Limb (tissue), 2 donors: ENCODE measurements at regions not wholly inside any gene's neighbourhood (a gene's known extent, or its start where the extent isn't known, plus 50 kb on each side); places are given as distances from the start of the nearest gene placed in this dataset.

Source experiments
- DNase-seq, 2 donors: peaks; one replicate each; pipeline ENCODE4 v3.0.0-alpha.2; 2016; ENCODE audit errors: extremely low spot score in 2 of 2

GRCh38 chr3:24915639-24916038 is 421.0 kb upstream of the THRB start:
- no peak for DNase-seq

- DNase-seq = no peak
Observed at GRCh38 chr3:24917908-24918307, 423.3 kb upstream of the THRB start.

- no peak for DNase-seq
Observed at GRCh38 chr3:24923570-24923969, 428.9 kb upstream of the THRB start.

- DNase-seq = no peak
Observed at GRCh38 chr3:24929521-24929920, 434.9 kb upstream of the THRB start.

GRCh38 chr3:24933401-24933800 is 438.8 kb upstream of the THRB start:
- no peak for DNase-seq

- DNase-seq = no peak
Observed at GRCh38 chr3:24936574-24936973, 441.9 kb upstream of the THRB start.

- DNase-seq = peak in 1 of 2 donors; percentile 9
Observed at GRCh38 chr3:24937228-24937627, 442.6 kb upstream of the THRB start.

- DNase-seq = no peak
Observed at GRCh38 chr3:24937780-24938179, 443.1 kb upstream of the THRB start.

- no peak for DNase-seq
Observed at GRCh38 chr3:24943961-24944360, 449.3 kb upstream of the THRB start.

- no peak for DNase-seq
Observed at GRCh38 chr3:24944805-24945520, 450.3 kb upstream of the THRB start.

GRCh38 chr3:24945563-24945962 is 450.9 kb upstream of the THRB start:
- peak in 1 of 2 donors; percentile 8 for DNase-seq

GRCh38 chr3:24947103-24947502 is 452.5 kb upstream of the THRB start:
- DNase-seq = no peak

- no peak for DNase-seq
Observed at GRCh38 chr3:24951180-24951579, 456.5 kb upstream of the THRB start.

GRCh38 chr3:24952388-24952787 is 457.7 kb upstream of the THRB start:
- no peak for DNase-seq

GRCh38 chr3:24953060-24953771 is 458.6 kb upstream of the THRB start:
- no peak for DNase-seq

- no peak for DNase-seq
Observed at GRCh38 chr3:24956613-24957012, 462.0 kb upstream of the THRB start.

- DNase-seq = no peak
Observed at GRCh38 chr3:24958271-24958670, 463.6 kb upstream of the THRB start.

GRCh38 chr3:24958910-24959447 is 464.3 kb upstream of the THRB start:
- DNase-seq = no peak

- DNase-seq = peak in 1 of 2 donors; percentile 74
Observed at GRCh38 chr3:24963762-24964625, 464.1 kb upstream of the RARB start.

GRCh38 chr3:24965706-24966385 is 462.2 kb upstream of the RARB start:
- no peak for DNase-seq

GRCh38 chr3:24968036-24968435 is 460.0 kb upstream of the RARB start:
- no peak for DNase-seq
